ENCODE measurements at regions not wholly inside any gene's neighbourhood (a gene's known extent, or its start where the extent isn't known, plus 50 kb on each side); places are given as distances from the start of the nearest gene placed in this dataset.

- intact Hi-C loops (cut with micrococcal nuclease; ENCODE audit: unreplicated experiment) = no loop called here
- H3K27ac ChIP-seq = no peak overlapping the region
- H3K4me2 ChIP-seq = no peak overlapping the region
- no TSS peak for BruUV-seq (replicated peaks)
- no peaks in the 10 kb centered on the region for H4K20me1 ChIP-seq (ENCODE audit: insufficient read depth)
- H3K4me3 ChIP-seq = no peak overlapping the region
- H3K36me3 ChIP-seq (ENCODE audit: low read depth) = no peaks in the 10 kb centered on the region
- H2AFZ ChIP-seq = no peak overlapping the region
- ChIA-PET POLR2A (ENCODE audit: unreplicated experiment) (no interaction called here), CTCF (no interaction called here)
- DNase-seq = no peak
- no peak for TF ChIP-seq CTCF (conservative IDR thresholded peaks at IDR 0.05)
- H3K9me3 ChIP-seq (ENCODE audit: insufficient read depth, low read depth) = no peaks in the 10 kb centered on the region
- peaks cover 58% of the 10 kb centered on the region for H3K27me3 ChIP-seq (ENCODE audit: insufficient read depth, low read depth)
- no peaks in the 10 kb centered on the region for H3K9me2 ChIP-seq (ENCODE audit: insufficient read depth)
- H3F3A ChIP-seq (ENCODE audit: insufficient read depth, low read depth) = no peaks in the 10 kb centered on the region
- H3K79me2 ChIP-seq (ENCODE audit: low read depth) = no peaks in the 10 kb centered on the region
- H3K4me1 ChIP-seq (replicated peaks; ENCODE audit: insufficient read depth) = no peaks in the 10 kb centered on the region
Measured at GRCh38 chr11:119943298-119943655, 194.6 kb downstream of the TRIM29 start.

GRCh38 chr11:119942583-119943297 lies 195.2 kb downstream of the TRIM29 start:
- no peaks in the 10 kb centered on the region for H3K9me2 ChIP-seq (ENCODE audit: insufficient read depth)
- no peaks in the 10 kb centered on the region for H3K9me3 ChIP-seq (ENCODE audit: insufficient read depth, low read depth)
- H3K27me3 ChIP-seq (ENCODE audit: insufficient read depth, low read depth) = peaks cover 59% of the 10 kb centered on the region
- no peak overlapping the region for H2AFZ ChIP-seq
- intact Hi-C loops (cut with micrococcal nuclease; ENCODE audit: unreplicated experiment) = no loop called here
- H3K27ac ChIP-seq = no peak overlapping the region
- CTCF ChIA-PET = no interaction called here
- DNase-seq = no peak
- H3K79me2 ChIP-seq (ENCODE audit: low read depth) = no peaks in the 10 kb centered on the region
- H3K4me1 ChIP-seq (replicated peaks; ENCODE audit: insufficient read depth) = no peaks in the 10 kb centered on the region
- no peaks in the 10 kb centered on the region for H3K36me3 ChIP-seq (ENCODE audit: low read depth)
- H4K20me1 ChIP-seq (ENCODE audit: insufficient read depth) = no peaks in the 10 kb centered on the region
- POLR2A ChIA-PET (ENCODE audit: unreplicated experiment) = no interaction called here
- no peak overlapping the region for H3K4me3 ChIP-seq
- H3F3A ChIP-seq (ENCODE audit: insufficient read depth, low read depth) = no peaks in the 10 kb centered on the region
- H3K4me2 ChIP-seq = no peak overlapping the region
- BruUV-seq (replicated peaks) = no TSS peak
- no peak for TF ChIP-seq CTCF (conservative IDR thresholded peaks at IDR 0.05)
- TF ChIP-seq EZH2 (IDR thresholded peaks at IDR 0.05; ENCODE audit: low read depth) = no peak

GRCh38 chr11:119941636-119942411 lies 196.1 kb downstream of the TRIM29 start:
- Histone ChIP-seq H3K27me3 (ENCODE audit: insufficient read depth, low read depth) (peaks cover 59% of the 10 kb centered on the region), H3K4me3 (no peak overlapping the region), H4K20me1 (ENCODE audit: insufficient read depth) (no peaks in the 10 kb centered on the region), H3F3A (ENCODE audit: insufficient read depth, low read depth) (no peaks in the 10 kb centered on the region), H3K4me1 (replicated peaks; ENCODE audit: insufficient read depth) (no peaks in the 10 kb centered on the region), H3K27ac (no peak overlapping the region), H3K9me3 (ENCODE audit: insufficient read depth, low read depth) (no peaks in the 10 kb centered on the region), H3K4me2 (no peak overlapping the region), H2AFZ (no peak overlapping the region), H3K9me2 (ENCODE audit: insufficient read depth) (no peaks in the 10 kb centered on the region), H3K36me3 (ENCODE audit: low read depth) (no peaks in the 10 kb centered on the region), H3K79me2 (ENCODE audit: low read depth) (no peaks in the 10 kb centered on the region)
- POLR2A ChIA-PET (ENCODE audit: unreplicated experiment) = no interaction called here
- no peak for TF ChIP-seq EZH2 (IDR thresholded peaks at IDR 0.05; ENCODE audit: low read depth)
- TF ChIP-seq CTCF (conservative IDR thresholded peaks at IDR 0.05) = no peak
- no TSS peak for BruUV-seq (replicated peaks)
- CTCF ChIA-PET = no interaction called here
- intact Hi-C loops (cut with micrococcal nuclease; ENCODE audit: unreplicated experiment) = no loop called here
- DNase-seq = no peak
